Transverse colon (tissue), 3 donors: ENCODE measurements at regions not wholly inside any gene's neighbourhood (a gene's known extent, or its start where the extent isn't known, plus 50 kb on each side); places are given as distances from the start of the nearest gene placed in this dataset.

Source experiments
- EP300 ChIP-seq: sonication (generic); formaldehyde crosslinking; IDR thresholded peaks from one replicate; pipeline ENCODE4 v1.6.1; 2017; ENCODE audit warnings: antibody characterized with exemption, low read depth
- POLR2A ChIP-seq: fragments of 450-650 bp; IDR thresholded peaks from one replicate; pipeline ENCODE4 v1.6.1; 2016; ENCODE audit warnings: antibody characterized with exemption, mild to moderate bottlenecking, moderate library complexity
- TF ChIP-seq, protein P1 (sequence below), 5 experiments: fragments of 200-600 bp in 3 of 5; fragments of 450-650 bp in 2 of 5; sonication (generic) in 3 of 5; IDR thresholded peaks; 1 replicate in 2 of 5; 2 replicates in 3 of 5; pipeline ENCODE4 v1.5.1; 2016 to 2017; ENCODE audit warnings: antibody characterized with exemption in 5 of 5, inconsistent platforms in 3 of 5, mild to moderate bottlenecking in 2 of 5, moderate library complexity in 1 of 5

- TF ChIP-seq POLR2A: no peak
- TF ChIP-seq EP300: no peak
- TF ChIP-seq, protein P1, sequence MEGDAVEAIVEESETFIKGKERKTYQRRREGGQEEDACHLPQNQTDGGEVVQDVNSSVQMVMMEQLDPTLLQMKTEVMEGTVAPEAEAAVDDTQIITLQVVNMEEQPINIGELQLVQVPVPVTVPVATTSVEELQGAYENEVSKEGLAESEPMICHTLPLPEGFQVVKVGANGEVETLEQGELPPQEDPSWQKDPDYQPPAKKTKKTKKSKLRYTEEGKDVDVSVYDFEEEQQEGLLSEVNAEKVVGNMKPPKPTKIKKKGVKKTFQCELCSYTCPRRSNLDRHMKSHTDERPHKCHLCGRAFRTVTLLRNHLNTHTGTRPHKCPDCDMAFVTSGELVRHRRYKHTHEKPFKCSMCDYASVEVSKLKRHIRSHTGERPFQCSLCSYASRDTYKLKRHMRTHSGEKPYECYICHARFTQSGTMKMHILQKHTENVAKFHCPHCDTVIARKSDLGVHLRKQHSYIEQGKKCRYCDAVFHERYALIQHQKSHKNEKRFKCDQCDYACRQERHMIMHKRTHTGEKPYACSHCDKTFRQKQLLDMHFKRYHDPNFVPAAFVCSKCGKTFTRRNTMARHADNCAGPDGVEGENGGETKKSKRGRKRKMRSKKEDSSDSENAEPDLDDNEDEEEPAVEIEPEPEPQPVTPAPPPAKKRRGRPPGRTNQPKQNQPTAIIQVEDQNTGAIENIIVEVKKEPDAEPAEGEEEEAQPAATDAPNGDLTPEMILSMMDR (IDR thresholded peaks at IDR 0.05): no peak
Observed at GRCh38 chr11:80844110-80844819, 1403.4 kb upstream of the TENM4 start.
